Cerebellar nuclear complex (tissue), 1 donor: ENCODE measurements at regions not wholly inside any gene's neighbourhood (a gene's known extent, or its start where the extent isn't known, plus 50 kb on each side); places are given as distances from the start of the nearest gene placed in this dataset.

Experiments
- DNase-seq, 2 experiments: peaks; one replicate each; lab custom pipeline; 2025; lab: John Stamatoyannopoulos, UW

DNA sequence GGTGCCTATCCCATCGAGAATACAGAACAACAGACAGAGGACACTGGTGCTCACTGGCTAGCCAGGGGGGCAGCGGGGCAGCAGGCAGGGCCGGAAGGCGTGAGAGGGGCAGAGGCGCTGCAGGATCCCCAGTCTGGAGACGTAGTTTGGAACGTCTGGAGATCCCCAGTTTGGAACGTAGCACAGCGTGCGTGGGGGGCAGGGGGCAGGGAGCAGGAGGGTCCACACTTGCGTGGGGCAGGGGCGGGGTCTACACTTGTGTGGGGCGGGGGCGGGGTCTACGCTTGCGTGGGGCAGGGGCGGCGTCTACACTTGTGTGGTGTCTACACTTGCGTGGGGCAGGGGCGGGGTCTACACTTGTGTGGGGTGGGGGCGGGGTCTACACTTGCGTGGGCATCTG lies 107.2 kb downstream of the DACT2 start:
- no peak for DNase-seq

DNA sequence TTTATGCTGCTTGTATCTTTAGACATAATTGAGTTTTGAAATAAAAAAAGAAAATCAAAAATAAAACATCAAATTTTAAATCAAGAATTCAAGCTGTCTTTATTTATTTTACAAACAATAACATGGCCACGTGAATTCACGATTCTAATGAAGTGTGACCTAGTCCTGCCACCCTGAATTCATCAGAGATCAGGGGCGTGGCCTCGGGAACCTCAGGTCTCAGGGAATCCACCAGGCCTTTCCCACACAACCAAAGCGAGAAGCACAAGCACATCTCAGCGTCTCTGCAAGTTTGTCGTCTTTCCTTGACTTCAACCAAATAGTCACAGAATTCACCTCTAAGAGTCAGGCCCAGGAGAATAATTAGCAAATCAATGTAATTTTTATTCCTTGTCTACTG lies 107.9 kb downstream of the DACT2 start:
- DNase-seq: no peak

DNA sequence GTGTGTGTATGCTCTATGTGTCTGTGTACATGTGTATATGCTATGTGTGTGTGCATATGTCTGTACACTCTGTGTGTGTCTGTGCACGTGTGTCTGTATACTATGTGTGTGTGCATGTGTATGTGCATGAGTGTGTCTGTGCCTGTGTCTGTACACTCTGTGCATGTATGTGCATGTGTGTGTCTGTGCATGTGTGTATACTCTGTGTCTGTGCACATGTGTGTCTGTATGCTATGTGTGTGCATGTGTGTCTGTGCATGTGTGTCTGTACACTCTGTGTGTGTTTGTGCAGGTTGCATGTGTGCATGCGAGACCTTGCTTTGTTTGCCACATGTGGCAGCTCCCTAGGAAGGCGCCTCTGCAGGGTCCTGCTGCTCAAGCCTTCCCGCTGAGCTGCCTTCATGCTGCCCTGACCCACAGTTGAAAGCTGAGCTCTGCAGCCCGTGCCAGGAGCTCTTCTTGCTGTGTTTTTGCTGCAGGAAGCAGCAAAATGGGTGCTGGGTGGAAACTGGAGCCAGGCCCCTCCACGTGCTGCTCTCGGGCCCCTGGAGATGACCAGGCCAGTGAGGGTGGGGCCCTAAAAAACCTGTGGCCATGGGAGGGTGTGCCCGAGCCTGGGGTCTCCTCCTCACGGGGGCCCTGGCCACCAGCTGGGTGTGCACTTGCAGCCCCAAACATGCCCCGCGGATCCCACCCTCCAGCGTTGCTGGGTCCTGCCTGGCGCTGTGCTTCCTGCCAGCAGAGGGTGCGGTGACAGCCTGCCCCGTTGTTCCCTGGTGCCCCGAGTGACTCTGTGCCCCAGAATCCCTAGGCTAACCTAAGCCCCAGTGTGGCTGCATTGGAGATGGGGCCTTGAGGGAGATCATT lies 109.1 kb downstream of the DACT2 start:
- no peak for DNase-seq

DNA sequence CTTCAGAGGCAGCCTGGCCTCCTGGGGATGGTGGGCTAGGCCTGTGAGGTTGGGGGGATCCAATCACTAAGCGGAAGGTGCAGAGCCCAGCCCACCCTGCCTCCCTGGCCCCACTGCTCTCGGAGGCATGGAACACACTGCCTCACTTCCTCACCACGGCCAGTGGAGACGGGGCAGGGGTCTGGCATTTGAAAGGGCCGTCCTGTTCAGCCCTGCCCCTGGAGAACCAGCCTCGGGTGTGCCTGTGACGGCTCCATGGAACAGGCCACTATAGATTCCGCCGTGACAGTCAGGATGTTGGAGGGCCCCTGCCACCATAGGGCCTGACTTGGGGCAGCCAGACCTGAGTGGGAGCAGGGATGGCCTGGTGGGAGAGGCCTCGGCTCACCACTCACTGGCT lies 110.2 kb downstream of the DACT2 start:
- DNase-seq: no peak

DNA sequence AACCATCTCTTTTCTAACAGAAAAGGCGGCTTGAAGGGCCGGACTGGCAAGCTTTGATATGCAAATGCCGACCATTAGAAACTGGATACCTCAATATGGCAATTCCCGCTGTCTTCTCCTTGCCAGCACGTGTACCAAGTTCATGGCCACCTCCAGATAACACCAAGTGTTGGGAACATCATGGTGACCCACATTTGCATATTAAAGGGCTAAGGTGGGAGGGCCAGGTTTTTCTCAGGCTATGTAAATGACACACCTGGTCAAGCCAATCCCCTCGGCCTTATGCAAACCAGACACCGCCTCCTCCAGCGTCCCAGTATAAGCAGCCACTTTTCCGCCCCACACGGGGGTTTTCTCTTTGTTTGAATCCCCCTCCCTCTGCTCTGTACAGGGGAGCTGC lies 110.7 kb downstream of the DACT2 start:
- DNase-seq: no peak

DNA sequence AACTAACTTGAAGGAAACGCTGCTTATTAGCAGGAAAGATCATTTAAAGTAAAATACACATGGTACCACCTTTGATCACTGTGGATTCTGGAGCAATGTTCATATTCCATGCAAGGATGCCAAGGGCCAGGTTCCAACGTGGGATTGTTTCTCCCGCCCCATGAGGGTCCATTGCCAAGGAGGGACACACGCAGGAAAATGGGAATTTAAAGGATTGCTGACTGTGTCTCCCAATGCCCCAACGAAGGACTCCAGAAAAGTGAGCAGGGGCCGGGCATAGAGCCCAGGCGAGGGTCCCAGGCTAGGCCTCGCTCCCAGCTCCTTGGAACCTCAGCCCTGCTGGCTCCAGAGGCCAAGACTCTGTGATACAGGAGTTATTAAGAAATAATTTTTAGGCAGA lies 111.2 kb downstream of the DACT2 start:
- DNase-seq: no peak

DNA sequence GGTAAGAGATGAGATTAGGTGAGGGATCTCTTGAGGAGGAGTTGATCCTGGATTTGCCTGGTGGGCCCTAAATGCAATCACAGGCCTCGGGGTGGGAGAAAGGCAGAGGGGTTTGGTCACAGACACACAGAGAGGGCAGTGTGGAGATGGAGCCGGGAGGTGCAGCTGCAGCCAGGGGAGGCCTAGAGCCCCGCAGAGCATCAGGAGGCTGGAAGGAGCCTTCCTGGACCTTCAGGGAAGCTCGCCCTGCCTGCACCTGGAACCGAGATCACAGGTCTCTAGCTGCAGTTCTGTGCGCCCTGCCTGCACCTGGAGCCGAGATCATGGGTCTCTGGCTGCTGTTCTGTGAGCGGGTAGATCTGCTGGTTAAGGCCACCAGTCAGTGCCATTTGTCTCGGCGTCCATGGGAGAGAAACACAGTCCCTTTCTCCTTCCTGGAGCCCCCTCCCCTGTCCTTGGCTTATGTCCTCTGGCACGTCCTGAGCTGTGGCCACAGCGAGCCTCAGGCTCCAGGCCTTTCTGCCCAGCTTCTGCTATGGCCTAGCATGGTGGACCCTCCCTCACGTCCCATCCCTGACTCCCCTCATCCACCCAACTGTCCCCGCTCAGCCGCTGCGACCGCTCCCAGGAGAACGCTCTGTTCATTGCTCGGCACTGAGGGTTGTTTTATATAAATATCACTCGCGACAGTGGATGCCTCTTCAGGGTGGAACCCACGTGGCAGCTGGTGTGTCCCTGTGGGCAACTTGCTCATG lies 112.0 kb downstream of the DACT2 start:
- DNase-seq: no peak

DNA sequence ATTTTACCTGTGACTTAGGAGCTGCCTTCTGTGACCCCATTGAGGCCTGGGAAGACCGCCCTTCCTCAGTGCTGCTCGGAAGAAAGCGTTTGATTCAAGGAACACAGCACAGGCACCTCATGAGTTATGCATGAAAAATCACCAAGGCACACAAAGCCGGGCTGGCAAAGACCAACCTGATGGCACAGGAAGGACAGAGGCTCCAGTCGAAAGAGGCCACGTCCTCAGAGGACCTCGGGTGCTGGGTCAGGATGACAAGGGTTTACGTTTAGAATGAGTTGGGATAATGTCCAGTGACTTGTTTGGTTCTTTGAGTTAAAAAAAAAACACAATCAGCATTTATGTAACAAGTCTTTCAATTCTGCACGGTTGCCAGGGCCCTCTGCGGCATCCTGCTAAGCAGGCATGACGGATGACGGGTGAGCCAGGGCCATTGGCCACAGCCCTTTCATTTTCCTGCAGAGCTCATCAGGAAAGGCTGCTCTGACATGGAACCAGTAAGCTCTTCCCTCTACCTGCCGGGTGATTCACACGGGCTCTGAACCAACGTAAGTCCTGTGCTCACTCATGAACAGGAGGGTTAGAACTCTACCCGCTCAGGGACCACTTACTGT lies 112.8 kb downstream of the DACT2 start:
- no peak for DNase-seq

DNA sequence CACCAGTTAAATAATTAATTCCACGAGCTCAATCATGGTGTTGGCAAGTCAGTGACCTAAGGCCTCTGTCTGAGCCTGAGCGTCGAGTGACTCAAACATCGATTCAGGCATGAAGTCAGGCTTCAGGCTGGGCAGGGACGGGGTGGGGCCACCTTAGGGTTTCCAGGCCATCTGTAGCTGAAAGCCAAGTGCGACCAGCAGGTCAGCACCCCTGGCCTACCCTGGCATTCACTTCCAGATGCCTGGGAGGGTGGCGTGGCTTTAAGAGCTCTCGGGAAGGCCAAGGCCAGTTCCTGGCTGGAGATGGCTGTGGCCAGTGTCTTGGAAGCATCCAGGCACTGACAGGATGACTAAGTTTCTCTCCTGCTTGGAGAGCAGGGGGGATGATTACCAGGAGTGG lies 113.4 kb downstream of the DACT2 start:
- DNase-seq: no peak

DNA sequence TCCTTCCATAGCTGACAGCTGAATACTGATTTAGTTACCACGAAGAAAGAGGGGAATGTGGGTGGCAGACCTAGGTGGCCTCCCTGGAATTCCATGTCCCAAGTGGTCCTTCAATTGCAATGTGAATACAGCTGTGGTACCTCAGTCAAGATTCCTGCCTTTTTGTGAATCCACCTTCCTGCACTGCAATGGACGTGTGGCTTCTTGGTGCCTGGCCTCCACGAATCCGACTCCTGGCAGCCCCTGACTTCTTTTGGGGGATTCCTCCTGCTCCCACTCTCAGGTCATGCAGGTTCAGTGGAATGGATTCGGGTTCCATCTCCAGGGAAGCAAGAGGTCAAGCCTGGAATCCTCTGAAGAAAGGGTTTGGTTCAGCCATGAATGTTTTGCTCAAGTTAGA lies 117.8 kb downstream of the DACT2 start:
- DNase-seq: no peak

DNA sequence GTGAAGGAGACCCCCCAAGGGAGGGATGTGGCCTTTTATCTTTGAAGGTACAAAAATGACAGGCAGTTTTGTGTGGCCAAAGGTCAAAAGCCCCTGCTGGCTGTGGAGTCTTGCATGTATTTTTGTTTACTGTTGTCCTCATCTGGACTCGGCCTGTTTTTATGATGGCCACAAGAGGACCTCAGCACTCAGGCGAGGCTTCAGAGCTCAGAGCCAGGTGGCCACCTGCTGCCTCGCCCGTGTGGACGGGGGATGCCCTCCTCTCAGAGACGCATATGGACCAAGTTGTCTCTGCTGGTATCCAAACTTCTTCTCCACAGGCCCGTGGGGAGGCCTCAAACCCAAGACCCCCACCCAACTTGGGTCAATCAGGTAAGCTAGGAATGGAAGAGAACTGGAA lies 118.2 kb downstream of the DACT2 start:
- DNase-seq: no peak

DNA sequence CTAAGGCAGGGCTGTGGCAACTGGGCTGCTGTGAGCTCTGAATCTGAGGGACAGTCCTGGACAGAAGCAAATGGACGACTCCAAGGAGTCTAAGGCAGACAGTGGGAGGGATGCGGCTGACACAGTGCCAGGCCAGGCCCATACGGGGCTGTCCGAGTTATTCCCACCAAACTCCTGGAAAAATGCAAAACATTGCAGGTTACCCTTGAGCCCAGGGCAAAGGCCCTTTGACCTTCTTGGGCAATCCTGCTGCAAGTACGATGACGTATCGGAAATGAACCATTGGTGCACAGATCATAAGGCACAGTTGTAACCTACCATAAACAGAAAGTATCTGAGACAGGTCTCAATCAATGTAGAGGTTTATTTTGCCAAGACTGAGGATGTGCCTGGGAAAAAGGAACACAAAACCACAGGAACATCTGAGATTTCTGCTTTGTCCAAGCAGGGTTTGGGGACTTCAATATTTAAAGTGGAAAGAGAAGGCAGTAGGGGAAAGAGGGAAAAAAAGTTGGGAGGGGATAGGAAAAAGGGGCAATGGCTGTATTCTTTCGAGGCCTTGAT lies 118.9 kb downstream of the DACT2 start:
- no peak for DNase-seq

DNA sequence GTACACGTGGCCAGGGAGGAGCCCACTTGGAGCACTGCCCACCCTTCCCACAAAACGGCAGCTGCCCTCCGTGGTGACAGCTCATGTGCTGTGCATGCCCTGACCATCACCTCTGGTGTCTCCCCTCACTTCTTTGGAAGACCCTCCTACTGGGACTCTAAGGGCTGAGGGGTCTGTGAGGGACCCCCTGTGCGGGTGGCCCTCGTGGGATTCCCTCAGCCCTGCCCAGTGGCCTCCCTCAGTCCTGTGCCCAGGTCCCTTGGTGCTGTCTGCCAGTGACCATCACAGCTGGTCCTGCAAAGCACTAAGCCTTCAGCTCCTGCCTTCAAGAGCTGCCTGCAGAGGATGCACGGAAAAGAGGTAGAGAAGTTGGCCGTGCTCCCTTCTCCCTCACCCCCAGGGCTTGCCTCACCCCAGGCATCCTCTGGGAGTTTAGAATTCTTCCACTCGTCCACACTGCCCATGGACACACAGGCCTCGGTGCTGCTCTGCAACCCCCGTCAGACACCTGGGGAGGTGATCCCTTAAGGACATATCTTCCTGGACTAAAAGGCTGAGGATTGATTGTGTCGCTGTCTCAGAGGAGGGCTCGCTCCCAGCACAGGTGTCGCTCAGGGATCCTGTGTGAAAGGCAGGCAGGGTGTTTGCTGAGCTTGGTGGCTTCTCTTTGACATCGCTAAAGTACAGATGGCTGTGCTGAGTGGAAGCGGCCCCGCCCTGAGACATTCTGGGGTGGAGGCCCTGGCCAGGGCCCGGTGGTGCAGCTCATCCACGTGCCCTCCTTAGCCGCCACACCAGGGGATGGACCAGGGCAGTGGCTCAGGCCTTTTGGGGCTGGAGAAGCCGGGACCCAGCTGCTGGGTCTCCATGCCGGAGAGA lies 119.5 kb upstream of the FRMD1 start:
- no peak for DNase-seq

DNA sequence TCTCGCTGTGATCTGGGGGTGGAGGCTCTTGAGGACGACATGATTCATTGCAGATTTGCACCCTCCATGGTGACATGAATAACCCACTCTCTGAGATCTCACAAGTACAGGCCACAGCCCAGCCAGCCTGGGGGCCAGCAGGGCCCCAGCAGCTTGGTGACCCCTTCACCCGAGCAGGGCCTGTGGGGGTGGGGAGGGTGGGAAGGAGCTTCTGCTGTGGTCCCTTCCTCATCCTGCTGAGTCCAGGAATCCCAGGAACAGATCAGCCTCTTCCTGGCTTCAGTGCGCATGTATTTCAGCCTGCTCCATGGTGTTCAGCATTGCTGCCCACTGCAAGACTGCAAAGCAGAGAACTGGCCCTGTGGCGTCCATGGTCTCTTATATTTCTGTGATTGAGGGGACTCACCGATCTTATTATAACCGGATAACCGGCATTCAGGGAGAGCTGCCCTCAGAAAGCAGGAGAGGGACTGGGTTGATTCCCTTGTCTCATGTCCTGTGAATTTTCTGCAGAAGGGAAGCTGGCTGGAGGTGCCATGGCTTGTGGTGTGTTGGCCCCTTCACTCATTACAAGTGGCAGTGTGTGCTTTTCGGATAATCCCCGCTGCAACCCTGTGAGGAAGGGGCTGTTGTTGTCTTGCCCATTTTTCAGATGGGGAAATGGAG lies 118.8 kb upstream of the FRMD1 start:
- no peak for DNase-seq

DNA sequence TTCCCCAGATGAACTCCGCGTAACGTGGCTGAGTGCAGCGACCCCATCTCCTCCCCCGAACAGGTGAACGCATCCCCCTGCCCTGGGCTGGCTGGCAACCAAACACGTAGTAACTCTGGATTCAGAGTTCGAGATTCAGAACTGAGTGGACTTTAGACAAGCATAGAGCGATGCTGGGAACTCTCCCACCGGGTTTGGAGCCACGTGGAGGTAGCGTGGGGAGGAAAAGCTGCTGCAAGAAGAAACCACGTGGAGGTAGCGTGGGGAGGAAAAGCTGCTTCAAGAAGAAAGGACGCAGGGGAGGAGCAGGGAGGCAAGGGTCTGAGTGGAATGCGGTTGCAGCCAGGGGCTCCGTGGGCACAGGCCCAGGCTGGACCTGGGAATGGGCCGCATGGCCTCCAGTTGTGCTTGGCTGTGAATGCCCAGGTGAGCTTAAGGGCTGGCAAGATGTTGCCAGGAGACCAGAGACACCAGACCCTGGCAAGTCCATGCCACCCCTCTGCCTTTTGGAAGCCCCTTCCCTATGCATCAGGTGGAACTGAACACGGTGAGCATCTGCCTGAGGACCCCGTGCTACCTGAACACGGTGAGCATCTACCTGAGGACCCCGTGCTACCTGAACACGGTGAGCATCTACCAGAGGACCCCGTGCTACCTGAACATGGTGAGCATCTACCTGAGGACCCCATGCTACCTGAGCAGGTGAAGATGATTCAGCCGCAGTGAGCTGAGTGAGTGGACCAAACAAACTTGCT lies 118.0 kb upstream of the FRMD1 start:
- DNase-seq: no peak

DNA sequence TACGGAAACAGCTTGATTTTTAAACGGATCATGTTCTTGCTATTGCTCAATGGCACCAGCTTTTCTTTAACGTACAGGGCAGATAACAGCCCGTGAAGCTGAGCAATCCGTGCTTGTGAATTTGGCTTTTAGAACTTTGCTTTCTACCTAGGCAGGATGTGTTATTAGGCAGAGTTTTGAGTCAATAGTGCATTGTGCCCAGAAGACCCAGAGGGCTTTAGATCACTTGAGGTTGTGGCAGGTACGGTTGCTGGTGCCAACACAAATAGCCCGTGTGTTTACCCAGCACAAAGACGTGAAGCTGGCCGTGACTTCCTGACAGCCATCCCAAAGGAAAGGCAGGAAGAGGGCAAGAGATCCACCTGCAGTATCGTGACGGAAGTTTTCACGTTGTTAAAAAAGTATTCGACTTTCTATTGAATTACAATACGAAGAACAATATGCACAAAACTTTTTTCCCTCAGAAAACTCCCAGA lies 117.4 kb upstream of the FRMD1 start:
- no peak for DNase-seq

DNA sequence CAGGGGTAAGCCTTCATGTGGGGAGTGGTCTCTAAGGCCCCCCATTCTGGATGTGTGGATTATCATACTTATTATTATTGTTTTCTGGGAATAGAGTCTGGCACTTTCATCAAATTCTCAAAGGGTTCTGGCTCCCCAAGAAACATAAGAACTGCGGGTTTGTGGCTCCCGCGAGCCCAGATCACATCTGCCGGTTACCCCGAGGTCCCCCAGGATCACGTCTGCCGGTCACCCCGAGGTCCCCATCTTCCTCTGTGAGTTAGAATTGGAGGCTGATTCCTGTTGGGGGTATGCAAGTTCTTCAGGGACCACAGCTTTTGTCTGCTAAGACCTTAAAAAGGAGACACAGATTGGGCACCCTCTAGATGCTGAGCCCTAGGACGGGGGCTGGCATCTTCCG lies 116.7 kb upstream of the FRMD1 start:
- no peak for DNase-seq

DNA sequence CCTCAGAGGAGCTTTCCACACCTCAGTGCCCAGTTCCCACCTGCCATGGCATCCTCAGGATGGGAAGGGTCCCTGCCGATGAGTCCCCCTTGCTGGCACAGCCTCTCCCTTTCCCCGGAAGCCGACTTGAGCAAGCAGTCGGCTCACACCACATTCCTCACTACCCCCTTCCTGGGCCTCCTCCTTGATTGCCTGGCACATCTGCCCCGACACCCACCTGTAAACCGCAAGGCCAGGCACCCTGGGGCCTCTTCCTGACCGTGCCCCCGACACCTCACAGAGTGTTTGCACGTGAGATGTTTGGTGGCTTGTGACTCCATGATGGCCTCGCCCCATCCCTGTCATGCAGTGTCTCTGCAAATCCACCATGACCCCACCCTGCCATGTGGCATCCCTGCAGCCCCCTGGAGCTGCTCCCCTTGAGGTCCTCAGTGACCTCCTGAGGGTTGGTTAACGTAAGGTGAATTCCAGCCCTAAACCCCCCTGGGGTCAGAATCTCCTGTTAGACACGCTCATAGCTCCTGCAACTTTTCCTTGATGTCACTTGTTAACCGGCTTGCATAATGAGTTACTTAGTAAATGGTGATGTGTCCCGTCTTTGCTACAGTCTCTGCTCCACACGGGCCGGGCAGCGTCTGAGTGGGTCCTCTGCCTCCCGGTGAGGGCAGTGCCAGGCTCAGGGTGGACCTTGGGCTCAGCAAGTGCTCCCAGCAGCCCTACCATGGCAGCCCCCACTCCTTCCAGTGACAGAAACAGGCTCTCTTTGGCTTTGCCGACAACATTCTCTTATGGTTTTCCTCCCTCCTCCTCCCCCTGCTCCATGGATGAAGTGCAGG lies 115.9 kb upstream of the FRMD1 start:
- DNase-seq: no peak
